GM23338 (cell line): ENCODE measurements at regions not wholly inside any gene's neighbourhood (a gene's known extent, or its start where the extent isn't known, plus 50 kb on each side); places are given as distances from the start of the nearest gene placed in this dataset.

Experiments
- ATAC-seq: fragments of 200-7000 bp; cut with Tn5 transposase; 3 replicates; pipeline ENCODE4 v1.9.1; 2020
- DNase-seq: peaks from one replicate; pipeline ENCODE4 v3.0.0-alpha.2; 2015; ENCODE audit warnings: low spot score
- H2AFZ ChIP-seq: fragments of 200-600 bp; sonication (generic); 2 replicates; pipeline ENCODE4 v1.8.0; 2016; ENCODE audit warnings: antibody characterized with exemption, mild to moderate bottlenecking, moderate library complexity
- H3F3A ChIP-seq: fragments of 200-600 bp; sonication (generic); replicated peaks from 2 replicates; pipeline ENCODE4 v1.8.0; 2017; ENCODE audit warnings: antibody characterized with exemption, mixed run types, low read depth
- H3K27ac ChIP-seq: fragments of 200-600 bp; sonication (generic); 2 replicates; pipeline ENCODE4 v1.6.1; 2016; ENCODE audit warnings: low read depth
- H3K27me3 ChIP-seq: fragments of 200-600 bp; sonication (generic); 2 replicates; pipeline ENCODE4 v1.8.0; 2016; ENCODE audit warnings: mild to moderate bottlenecking, mixed run types, moderate library complexity; ENCODE audit not compliant: insufficient read depth
- H3K36me3 ChIP-seq: fragments of 200-600 bp; sonication (generic); 2 replicates; pipeline ENCODE4 v1.8.0; 2016; ENCODE audit warnings: mild to moderate bottlenecking; ENCODE audit not compliant: insufficient read depth
- H3K4me1 ChIP-seq: fragments of 200-600 bp; sonication (generic); 2 replicates; pipeline ENCODE4 v1.8.0; 2016; ENCODE audit warnings: mild to moderate bottlenecking, moderate library complexity; ENCODE audit not compliant: insufficient read depth
- H3K4me2 ChIP-seq: fragments of 200-600 bp; sonication (generic); 2 replicates; pipeline ENCODE4 v1.7.1; 2017; ENCODE audit warnings: mixed run types
- H3K4me3 ChIP-seq: fragments of 200-600 bp; sonication (generic); 2 replicates; pipeline ENCODE4 v1.6.1; 2016; ENCODE audit warnings: mixed run types
- H3K79me2 ChIP-seq: fragments of 200-600 bp; sonication (generic); replicated peaks from 2 replicates; pipeline ENCODE4 v1.8.0; 2017; ENCODE audit warnings: mild to moderate bottlenecking; ENCODE audit not compliant: insufficient read depth
- H3K9me2 ChIP-seq: fragments of 200-600 bp; sonication (generic); 2 replicates; pipeline ENCODE4 v1.8.0; 2017; ENCODE audit not compliant: insufficient read depth
- H4K20me1 ChIP-seq: fragments of 200-600 bp; sonication (generic); replicated peaks from 2 replicates; pipeline ENCODE4 v1.8.0; 2017; ENCODE audit warnings: mild to moderate bottlenecking; ENCODE audit not compliant: insufficient read depth
- H3K27ac Mint-ChIP-seq: 2 replicates; pipeline ENCODE4 v1.8.0; 2020; ENCODE audit warnings: inconsistent platforms, mild to moderate bottlenecking, moderate library complexity, mixed read lengths
- H3K27me3 Mint-ChIP-seq: 3 replicates; pipeline ENCODE4 v1.8.0; 2022; ENCODE audit warnings: low read depth, mild to moderate bottlenecking, moderate library complexity, mixed read lengths, inconsistent platforms; ENCODE audit not compliant: insufficient read depth, poor library complexity
- H3K36me3 Mint-ChIP-seq: 3 replicates; pipeline ENCODE4 v1.8.0; 2021; ENCODE audit warnings: low read depth, mild to moderate bottlenecking, inconsistent platforms, moderate library complexity, mixed read lengths
- H3K4me1 Mint-ChIP-seq: 3 replicates; pipeline ENCODE4 v1.8.0; 2020; ENCODE audit warnings: mild to moderate bottlenecking, inconsistent platforms, mixed read lengths
- H3K4me3 Mint-ChIP-seq: 3 replicates; pipeline ENCODE4 v1.8.0; 2021; ENCODE audit warnings: moderate library complexity, mild to moderate bottlenecking, inconsistent platforms, mixed read lengths
- H3K9me3 Mint-ChIP-seq: 3 replicates; pipeline ENCODE4 v1.8.0; 2020; ENCODE audit warnings: moderate library complexity, mild to moderate bottlenecking, inconsistent platforms, mixed read lengths
- CTCF ChIP-seq, 2 experiments: fragments of 200-600 bp in 1 of 2; sonication (generic) in 1 of 2; conservative IDR thresholded peaks; 2 replicates each; pipeline versions ENCODE4 v1.5.1 to v1.6.1; 2016 to 2017; ENCODE audit warnings: antibody characterized with exemption in 2 of 2, low read depth in 2 of 2, mild to moderate bottlenecking in 2 of 2, moderate library complexity in 1 of 2
- EZH2 ChIP-seq: fragments of 200-600 bp; sonication (generic); IDR thresholded peaks from one replicate; pipeline ENCODE4 v1.8.0; 2017; ENCODE audit warnings: antibody characterized with exemption, mild to moderate bottlenecking, low read depth; ENCODE audit not compliant: unreplicated experiment
- EZH2phosphoT487 ChIP-seq: fragments of 200-600 bp; sonication (generic); IDR thresholded peaks from one replicate; pipeline ENCODE4 v1.8.1; 2018; ENCODE audit warnings: antibody characterized with exemption; ENCODE audit not compliant: unreplicated experiment
- JUNB ChIP-seq: IDR thresholded peaks from one replicate; pipeline ENCODE4 v1.6.1; 2016; ENCODE audit warnings: antibody characterized with exemption; ENCODE audit not compliant: unreplicated experiment
- REST ChIP-seq: IDR thresholded peaks from one replicate; pipeline ENCODE4 v1.6.1; 2018; ENCODE audit warnings: antibody characterized with exemption; ENCODE audit not compliant: unreplicated experiment
- STAT1 ChIP-seq: IDR thresholded peaks from one replicate; pipeline ENCODE4 v1.6.1; 2016; ENCODE audit warnings: antibody characterized with exemption; ENCODE audit not compliant: unreplicated experiment
- ZNF114 ChIP-seq: fragments of 250-450 bp; sonication (Bioruptor Pico); IDR thresholded peaks from 2 replicates; pipeline ENCODE4 v1.5.0; 2020; ENCODE audit warnings: mild to moderate bottlenecking, moderate library complexity
- ZNF331 ChIP-seq: fragments of 250-450 bp; sonication (Bioruptor Pico); IDR thresholded peaks from 2 replicates; pipeline ENCODE4 v1.5.0; 2020; ENCODE audit warnings: low read depth, mild to moderate bottlenecking, moderate library complexity
- TF ChIP-seq, protein P1 (sequence below): IDR thresholded peaks from 2 replicates; pipeline ENCODE4 v1.6.1; 2016; ENCODE audit warnings: antibody characterized with exemption

DNA sequence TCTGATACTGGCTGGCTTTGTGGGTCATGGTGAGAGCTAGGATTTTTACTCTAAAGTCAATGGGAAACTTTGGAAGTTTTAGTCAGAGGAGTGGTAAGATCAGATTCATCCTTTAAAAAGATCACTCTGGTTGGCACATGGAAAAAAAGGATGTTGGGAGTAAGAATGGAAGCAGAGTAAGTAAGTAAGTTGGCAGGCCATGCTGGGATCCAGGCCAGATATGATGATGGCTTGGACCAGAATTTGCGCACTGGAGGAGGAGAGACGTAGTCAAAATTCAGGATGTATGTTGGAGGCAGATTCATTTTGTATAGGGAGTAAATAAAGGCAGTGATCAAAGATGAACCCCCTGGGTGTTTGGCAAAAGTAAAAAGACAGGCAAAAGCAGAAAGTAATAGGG lies 283.3 kb upstream of the THSD7B start:
- H3K27ac ChIP-seq: no peak overlapping the region
- H3K36me3 Mint-ChIP-seq: peaks cover 3% of the 10 kb centered on the region; the same call in 1 of the 3 replicates
- H3K4me3 Mint-ChIP-seq: no peak overlapping the region
- no peaks in the 10 kb centered on the region for H3F3A ChIP-seq
- H3K4me3 ChIP-seq: no peak overlapping the region
- no peak for DNase-seq
- no peaks in the 10 kb centered on the region for H3K4me1 Mint-ChIP-seq
- no peak overlapping the region for H3K27ac Mint-ChIP-seq
- peaks cover 4% of the 10 kb centered on the region for H3K27me3 Mint-ChIP-seq
- TF ChIP-seq, protein P1, sequence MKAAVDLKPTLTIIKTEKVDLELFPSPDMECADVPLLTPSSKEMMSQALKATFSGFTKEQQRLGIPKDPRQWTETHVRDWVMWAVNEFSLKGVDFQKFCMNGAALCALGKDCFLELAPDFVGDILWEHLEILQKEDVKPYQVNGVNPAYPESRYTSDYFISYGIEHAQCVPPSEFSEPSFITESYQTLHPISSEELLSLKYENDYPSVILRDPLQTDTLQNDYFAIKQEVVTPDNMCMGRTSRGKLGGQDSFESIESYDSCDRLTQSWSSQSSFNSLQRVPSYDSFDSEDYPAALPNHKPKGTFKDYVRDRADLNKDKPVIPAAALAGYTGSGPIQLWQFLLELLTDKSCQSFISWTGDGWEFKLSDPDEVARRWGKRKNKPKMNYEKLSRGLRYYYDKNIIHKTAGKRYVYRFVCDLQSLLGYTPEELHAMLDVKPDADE: no peak
- TF ChIP-seq JUNB (no peak), STAT1 (no peak), REST (no peak), EZH2 (no peak), ZNF331 (no peak)
- H3K9me2 ChIP-seq: no peaks in the 10 kb centered on the region
- no peak overlapping the region for H2AFZ ChIP-seq
- ATAC-seq: no peak
- no peaks in the 10 kb centered on the region for H3K36me3 ChIP-seq
- H3K27me3 ChIP-seq: no peaks in the 10 kb centered on the region
- H4K20me1 ChIP-seq: no peaks in the 10 kb centered on the region
- no peak overlapping the region for H3K4me2 ChIP-seq
- H3K79me2 ChIP-seq: no peaks in the 10 kb centered on the region
- H3K4me1 ChIP-seq: no peaks in the 10 kb centered on the region
- peaks cover 15% of the 10 kb centered on the region for H3K9me3 Mint-ChIP-seq

- Mint-ChIP-seq H3K9me3 (peaks cover 17% of the 10 kb centered on the region), H3K4me1 (no peaks in the 10 kb centered on the region), H3K27me3 (peaks cover 4% of the 10 kb centered on the region), H3K36me3 (peaks cover 3% of the 10 kb centered on the region; the same call in 1 of the 3 replicates), H3K4me3 (no peak overlapping the region), H3K27ac (no peak overlapping the region)
- Histone ChIP-seq H3K9me2 (no peaks in the 10 kb centered on the region), H3K4me1 (no peaks in the 10 kb centered on the region), H3K27me3 (no peaks in the 10 kb centered on the region), H4K20me1 (no peaks in the 10 kb centered on the region), H3F3A (no peaks in the 10 kb centered on the region), H3K4me3 (no peak overlapping the region), H3K4me2 (no peak overlapping the region), H3K36me3 (no peaks in the 10 kb centered on the region), H3K27ac (no peak overlapping the region), H3K79me2 (no peaks in the 10 kb centered on the region), H2AFZ (no peak overlapping the region)
- ATAC-seq: no peak
- no peak for DNase-seq
- TF ChIP-seq REST (no peak), JUNB (no peak), ZNF114 (CRISPR knock-in tag) (no peak), STAT1 (no peak), EZH2 (no peak), CTCF (conservative IDR thresholded peaks at IDR 0.05; ENCODE audit: low read depth in 2 of 2) (no peak), EZH2phosphoT487 (no peak)
- TF ChIP-seq, protein P1: no peak
Measured at GRCh38 chr2:136479696-136480095, 285.6 kb upstream of the THSD7B start.
